CD4-positive, alpha-beta T cell treated with Interleukin-17A for 4 hours (primary cell): ENCODE measurements at regions not wholly inside any gene's neighbourhood (a gene's known extent, or its start where the extent isn't known, plus 50 kb on each side); places are given as distances from the start of the nearest gene placed in this dataset.
A peak's percentile ranks its signal among the peaks of the same experiment; 100 is the strongest.
"Not testable (repeated sequence)": the region's sequence is repeated elsewhere in the genome, so short reads cannot be mapped to it uniquely, and the experiment has no call there.

Experiments used
- DNase-seq: peaks from one replicate; pipeline ENCODE4 v3.0.0-alpha.2; 2020; ENCODE audit warnings: mixed read lengths

DNA sequence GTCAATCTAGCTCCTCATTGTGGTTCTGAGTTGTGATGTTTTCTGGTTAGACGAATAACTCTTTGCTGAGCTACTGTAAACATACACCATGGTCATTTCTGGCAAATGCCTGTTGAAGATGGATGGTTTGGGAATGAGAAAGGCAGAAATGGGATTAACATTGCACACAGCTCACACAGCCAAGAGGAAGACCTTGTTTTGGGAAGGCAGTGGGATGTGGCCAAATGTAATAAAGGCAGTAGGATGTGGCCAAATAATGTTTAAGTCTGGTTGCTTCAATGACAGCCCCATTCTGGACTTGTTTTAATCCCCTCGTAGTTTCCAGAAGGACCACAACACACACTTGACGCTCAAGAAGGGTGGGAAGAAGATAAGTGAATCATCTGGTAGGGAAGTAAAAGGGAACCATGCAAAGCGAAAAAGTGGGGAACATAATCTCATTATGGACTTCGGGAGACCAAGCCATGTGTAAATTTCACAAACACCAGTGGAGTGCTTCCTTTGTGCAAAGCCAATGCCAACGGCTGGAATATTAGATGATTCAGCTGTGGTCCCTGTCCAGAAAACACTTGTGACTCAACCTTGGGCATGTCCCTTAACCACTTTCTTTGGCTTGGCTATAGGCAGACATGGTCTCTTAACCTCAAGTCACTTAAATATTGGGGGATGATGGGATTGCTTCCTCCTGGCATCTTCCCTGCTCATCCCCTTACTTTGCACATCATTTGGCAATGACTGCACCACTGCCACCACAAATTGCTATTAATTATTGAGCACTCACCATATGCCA is 284.4 kb upstream of the CRY1 start:
- no peak for DNase-seq

DNA sequence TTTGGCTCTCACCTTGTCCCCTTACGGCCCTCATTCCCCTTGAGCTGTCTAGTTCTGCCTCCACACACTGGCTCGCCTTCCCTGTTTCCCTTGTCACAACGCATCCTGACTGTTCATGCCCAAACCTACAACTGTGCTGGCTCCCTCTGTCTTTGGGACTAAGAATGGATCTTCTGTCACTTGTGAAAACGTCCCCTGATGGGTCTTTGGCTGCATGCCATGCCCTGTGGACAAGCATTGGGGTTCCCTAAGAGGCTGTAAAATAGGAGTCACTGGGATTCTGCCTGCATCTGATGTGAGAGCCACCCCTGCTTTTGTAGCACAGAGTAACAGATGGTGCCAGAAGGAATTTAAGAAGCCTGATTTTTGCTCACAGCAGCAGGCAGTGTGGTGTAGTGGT is 285.3 kb upstream of the CRY1 start:
- no peak for DNase-seq

DNA sequence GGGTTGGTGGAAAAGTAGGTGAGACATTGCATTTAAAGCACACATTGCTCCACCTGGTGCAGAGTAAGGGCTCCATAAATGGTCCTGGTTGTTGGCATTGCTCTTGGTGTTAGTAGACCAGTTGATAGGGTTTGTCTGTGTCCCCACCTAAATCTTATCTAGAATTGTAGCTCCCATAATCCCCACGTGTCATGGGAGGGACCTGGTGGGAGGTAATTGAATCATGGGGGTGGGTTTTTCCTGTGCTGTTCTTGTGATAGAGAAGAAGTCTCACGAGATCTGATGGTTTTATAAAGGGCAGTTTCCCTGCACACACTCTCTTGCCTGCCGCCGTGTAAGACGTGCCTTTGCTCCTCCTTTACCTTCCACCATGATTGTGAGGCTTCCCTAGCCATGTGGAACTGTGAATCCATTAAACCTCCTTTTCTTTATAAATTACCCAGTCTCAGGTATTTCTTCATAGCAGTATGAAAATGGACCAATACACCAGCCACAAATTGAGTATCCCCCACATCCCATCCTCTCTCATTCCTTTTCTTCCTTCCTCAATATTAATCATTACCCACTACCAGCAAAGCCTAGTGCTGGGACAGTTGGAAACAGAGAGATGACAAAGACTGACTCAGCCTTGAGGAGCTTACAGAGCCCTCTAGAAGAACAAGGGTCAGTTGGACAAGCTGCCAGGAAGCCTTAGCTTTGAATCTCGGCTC is 285.9 kb upstream of the CRY1 start:
- DNase-seq: not testable (repeated sequence)

DNA sequence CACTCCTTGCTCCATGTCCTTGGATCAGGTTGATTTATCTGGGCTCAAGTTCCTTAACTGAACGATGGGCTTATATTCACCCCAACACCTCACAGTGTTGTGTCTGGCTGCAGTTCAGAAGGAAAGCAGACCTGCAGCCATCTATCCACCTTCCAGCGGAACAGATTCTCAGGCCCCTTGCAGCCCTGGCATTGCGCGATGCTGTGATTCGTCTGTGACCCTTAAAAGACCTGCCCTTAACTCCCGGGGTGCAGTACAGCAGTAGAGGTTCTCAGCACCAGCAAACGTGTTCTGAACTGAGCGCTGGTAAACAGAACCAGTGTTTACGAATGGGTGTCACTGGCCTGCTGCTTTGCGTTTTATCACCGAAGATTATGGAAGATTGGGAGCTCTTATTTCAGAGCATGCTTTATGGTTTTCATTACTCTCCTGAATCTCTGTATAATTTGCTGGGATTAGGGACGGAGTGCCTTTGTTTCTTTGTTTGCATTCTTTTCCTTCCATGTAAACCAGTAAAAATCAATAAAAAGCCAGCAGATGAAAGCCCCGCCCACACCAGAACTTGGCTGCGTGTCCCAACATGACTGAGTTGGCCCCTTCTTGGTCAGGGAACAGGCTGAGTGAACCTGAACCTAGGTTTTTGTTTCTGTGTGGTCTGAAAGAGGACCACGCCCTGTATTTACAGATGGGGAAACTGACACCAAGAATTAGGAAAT is 286.7 kb upstream of the CRY1 start:
- DNase-seq: no peak

DNA sequence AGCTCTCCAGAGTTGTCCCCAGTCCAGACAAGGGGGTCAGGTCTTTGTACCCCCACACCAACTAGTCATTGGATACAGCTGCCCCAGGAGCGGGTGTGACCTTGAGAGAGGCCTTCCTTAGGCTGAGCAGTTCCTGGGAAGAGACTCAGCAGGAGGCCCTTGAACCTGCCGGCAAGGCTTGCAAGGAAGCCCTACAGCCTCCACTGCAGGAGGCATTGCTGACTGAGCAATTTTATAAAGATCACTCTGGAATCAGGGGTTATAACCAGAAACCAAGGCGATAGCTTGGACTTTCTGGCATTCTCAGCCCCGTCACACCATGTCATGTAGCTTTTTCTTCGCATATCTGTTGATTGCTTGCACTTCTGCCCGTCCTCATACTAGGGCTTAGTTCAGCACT is 291.3 kb upstream of the CRY1 start:
- DNase-seq: no peak

DNA sequence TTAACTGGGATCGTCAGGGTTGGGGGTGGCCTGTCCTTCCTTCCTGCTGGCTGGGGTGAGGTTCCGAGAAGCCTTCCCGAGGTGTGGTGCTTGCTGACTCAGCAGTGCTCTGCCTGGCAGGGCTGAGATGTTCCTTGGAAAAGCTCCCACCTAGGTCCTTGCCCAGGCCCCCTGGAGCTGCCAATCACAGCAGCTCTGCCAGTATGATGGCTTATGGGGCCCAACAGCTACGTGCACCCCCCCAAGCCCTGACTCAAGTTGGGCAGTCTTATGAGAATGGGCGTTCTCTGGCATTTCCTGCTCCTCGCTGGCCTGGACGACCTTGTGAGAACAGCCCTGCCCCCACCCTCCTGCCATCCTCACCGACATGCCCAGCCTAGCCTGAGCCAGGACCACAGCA is 292.2 kb upstream of the CRY1 start:
- no peak for DNase-seq

DNA sequence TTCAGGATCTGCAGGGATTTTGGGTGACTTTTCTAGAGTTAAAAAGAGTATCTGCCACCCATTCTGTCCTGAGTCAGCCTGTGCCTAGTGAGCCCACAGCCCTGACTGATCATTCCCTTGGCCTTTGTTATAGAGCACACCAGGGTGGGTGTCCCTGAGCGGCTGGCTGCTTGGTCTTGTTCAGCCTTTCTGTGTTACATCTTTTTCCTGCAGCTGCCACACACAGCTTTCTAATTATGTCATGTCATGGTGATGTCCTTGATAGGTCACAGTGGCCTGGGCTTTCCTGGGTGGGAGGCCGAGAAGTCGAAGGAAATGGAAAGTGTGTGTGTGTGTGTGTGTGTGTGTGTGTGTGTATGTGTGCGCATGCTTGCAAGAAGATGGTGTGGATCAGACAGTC is 293.2 kb upstream of the CRY1 start:
- DNase-seq: no peak

DNA sequence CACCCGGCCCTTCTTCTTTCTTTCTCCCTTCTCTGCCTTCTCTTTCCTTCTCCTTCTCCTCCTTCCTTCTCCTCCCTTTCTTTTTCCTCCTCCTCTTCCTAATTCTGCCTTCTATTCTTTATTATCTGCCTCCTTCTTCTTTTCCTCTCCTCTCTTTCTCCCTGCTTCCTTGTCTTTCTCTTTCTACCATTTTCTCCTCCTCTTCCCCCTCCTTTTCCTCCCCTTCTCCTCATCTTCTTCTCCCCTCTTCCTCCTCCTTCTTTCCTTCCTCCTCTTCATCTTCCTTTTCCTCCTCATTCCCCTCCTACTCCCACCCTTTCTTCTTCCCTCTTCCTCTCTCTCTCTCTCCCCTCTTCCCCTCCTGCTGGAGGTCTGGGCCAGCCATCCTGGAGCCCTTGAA is 294.9 kb upstream of the CRY1 start:
- no peak for DNase-seq

DNA sequence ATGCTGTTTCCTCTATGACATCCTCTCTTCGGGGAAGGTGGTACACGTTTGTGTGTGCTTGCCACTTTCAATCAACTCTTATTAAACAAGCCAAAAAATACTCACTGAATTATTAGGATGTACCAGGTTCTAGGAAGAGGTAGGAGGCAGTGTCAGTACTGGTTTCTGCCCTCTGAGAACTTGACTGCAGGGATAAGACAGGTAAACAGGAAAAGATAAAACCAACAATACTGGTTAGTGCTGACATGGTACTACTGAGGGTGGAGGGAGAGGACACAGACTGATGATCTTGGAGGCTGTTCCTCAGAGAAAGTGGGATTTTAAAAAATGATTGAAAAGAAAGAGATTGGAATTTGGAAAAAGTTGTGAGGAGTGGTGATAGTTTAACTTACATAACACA is 295.2 kb upstream of the PWP1 start:
- no peak for DNase-seq

DNA sequence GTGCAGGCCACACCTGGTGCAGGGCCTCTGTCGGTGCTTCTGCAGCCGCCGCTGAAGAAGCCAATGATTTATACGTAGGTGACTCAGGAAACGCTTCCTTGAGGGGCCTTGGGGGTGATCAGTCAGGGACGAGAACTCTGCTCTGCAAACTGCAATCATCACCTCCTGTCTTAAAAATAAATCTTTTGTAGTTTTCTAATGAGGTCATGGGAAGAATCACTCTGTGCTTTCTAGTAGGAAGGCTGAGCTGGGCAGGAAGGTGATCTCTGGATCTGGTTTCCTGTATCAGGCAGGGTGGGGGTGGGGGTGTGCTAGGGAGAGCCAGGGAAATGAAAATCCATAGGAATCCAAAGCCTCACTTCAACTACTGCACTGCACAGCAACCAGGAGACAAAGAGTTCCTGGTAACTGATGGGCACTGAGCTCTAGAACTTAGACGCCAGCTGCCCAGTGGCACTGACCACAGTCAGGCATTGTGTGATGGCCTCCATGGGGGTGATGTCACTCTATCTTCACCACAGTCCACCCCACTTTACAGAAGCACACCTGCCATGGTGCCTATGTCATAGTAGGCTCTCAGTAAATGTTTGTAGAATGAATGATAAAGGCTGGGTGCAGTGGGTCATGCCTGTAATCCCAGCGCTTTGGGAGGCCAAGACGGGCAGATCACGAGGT is 292.4 kb upstream of the PWP1 start:
- DNase-seq: peak; percentile 45

DNA sequence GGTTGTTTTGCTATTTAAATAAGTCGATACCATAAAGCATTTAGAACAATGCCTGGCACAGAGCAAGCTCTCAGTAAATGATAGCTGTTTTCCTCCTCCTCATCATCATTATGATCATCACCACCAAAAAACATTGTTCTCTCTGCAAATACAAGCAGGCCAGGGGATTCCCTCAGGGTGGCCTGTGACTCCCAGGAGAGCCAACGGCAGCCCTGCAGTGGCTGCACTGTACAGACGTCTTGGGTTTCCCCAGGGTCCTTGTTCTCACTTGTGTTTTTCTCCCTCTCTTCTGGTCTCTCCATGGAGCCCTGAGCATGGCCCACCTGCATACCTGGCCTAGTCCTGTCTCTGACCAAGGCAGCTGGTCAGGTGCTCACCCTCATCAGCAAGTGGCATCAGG is 290.9 kb upstream of the PWP1 start:
- no peak for DNase-seq

DNA sequence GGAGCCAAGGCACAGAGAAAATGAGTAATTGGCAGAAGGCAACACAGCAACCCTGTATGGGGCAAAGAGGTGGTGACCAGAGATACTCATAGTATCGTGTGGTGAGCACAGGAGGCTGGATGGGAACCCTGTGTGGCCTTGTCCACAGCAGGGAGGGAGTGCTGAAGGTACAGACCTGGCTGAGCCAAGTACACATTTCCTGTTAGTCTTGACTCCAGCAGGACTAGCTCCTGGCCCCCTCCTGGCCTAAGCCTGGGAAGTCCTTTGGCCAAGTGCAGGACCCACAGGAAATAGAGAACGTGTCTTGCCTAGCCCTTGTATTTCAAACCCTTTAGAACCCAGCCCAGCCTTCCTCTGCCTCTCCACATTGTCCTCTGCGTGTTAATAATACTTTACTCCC is 289.8 kb upstream of the PWP1 start:
- no peak for DNase-seq

DNA sequence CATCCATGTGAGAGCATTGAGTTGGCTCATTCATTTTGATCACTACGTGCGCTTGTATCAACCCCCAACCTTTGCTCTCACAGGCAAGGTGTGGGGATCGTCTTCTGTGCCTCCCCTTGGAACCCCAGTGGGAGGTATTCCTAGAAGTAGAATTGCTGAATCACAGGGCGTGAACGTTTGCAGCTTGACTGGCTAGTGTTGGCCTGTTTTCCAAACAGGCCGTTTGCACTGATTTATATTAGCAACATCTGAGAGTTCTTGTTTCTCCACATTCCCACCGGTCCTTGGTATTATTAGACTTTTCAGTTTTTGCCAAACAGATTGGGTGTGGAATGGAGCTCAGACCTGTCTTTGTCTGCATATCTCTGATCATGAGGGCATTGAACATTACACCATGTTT is 288.6 kb upstream of the PWP1 start:
- no peak for DNase-seq

DNA sequence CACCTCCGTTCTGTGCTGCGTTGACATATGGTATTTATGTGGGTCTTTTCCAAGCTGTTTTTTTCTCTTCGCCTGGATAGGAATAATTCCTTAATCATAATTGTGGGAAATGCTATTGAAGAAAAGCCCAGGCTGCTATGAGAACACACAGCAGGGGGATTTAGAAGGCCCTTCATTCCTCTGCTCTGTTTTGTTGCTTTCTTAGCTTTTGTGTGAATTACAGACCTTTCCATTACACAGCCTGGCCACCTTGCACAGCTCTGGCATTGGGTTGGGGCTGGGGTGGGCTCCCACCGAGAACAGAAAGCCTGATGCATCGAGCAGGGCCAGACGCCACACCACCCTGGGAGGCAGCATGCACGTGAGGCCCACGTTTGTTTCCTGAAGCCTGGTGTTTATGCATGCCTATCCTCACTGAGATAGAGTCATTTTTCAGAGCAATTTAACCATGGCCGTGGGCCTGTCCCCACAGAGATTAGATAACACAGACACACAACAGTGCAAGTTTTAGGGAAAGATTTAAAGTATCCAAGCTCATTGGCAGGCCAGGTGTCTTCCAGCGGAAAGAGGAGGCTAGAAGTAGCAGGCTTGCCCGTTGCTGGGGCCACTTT is 287.6 kb upstream of the PWP1 start:
- no peak for DNase-seq

DNA sequence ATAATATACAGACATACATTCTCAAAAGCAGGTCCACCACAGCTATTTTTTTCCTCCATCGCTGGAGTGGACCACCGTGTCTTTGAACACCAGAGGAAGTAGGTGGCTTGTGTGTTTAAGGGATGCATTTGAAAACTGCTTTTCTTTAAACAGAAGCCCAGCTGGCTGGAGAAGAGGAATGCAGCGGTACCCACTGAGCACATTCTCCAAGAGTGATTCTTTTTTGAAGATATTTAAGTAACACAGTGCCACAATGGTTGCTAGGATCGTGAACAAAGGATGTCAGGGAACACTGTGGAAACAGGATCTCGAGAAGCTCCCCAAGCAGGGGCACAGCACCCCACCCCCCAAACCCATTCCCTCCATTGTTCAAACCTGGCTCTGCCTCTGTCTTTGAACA is 286.6 kb upstream of the PWP1 start:
- no peak for DNase-seq

DNA sequence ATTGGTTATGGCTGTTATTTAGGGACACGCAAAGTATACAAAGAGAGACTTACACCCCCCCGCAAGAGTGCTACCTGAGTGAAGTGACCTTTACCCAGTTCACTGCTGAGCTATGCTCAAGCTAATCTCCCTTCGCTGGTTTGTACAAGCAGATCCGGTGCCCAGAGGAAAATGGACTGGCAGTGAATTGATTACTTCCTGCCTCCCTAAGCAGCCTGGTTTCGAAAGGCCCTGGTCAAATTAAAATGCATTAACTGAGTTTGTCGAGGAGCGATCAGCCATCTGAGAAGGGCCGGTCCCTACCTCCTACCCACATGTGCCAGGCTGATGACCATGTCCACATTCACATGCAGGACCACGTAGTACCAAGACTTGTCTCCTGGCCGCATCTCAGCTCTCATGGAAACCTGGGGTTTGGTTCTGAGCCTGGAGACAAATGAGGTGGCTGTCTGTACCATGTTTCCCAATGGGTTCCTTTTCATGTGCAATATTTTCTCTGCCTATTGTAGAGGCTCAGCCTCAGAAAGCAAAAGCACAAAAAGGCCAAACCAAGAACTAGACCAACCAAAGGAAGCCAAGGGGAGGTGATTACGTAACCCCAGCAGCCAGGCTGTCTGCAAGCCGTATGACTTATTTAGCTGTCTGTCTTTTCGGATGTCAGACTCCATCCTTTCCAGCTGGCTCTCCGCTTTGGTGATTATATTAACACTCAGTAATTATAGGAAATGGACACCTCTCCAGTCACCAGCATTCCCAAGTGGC is 284.7 kb upstream of the PWP1 start:
- DNase-seq: peak; percentile 15

DNA sequence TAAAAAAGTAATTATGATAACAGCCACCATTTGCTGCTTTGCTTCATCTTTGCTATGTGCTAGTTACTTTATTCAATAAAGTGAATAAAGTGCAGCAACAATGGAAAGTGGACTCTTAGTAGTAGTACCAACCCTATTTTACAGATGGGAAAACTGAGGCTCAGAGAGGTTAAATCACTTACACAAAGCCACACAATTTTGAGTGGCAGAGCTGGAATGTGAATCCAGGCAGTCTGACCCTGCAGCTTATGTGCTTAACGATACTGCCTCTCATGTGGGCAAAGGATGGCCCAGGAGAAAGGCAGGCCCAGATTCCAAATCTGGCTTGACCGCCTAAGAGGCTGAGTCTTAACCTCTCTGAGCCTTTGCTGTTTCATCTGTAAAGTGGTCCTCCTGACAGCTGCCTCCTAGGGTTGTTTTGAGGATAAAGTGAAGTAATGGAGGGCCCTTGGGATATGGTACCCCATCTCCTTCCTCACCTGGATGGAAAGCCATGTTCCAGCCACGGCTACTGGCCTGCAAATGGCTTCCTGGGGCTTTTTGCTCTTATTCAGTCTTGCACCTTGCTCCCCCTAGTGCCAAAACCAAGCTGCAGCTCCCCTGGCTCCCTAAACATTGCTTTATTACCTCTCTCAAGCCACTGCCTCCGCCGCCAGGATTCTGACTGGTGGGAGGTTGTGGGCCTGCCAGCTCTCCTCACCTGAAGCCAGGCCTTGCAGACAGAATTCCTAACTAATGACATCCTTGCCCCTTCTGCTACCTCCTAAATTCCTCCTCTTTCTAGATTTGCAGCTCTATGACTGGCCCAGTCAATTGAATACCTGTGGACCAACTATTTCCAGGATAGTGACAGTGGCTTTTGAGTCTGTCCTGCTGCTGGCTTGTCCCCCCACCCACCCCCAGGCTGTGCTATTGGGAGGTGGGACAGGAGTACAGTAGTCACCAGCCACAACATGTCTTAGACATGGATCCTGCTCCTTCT is 283.3 kb upstream of the PWP1 start:
- DNase-seq: peak; percentile 72

DNA sequence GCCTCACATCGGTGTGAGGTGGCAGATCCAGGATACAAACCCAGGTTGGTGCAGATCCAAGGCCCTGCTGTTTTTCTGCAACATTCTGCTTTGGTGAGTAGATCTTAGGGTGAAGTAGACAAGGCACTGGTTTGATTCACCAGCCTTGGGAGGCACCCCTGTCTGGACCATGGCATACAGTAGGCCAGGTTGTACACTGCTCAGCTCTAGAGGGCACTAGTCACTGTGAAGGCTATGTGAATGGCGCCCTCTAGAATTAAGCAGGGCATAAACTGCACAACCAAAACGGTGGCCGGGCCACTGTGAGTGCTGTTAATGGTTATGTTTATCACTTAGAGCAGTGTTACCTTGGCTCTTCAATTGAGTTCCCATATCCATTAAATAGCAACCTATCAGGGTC is 280.6 kb upstream of the PWP1 start:
- DNase-seq: peak; percentile 20

DNA sequence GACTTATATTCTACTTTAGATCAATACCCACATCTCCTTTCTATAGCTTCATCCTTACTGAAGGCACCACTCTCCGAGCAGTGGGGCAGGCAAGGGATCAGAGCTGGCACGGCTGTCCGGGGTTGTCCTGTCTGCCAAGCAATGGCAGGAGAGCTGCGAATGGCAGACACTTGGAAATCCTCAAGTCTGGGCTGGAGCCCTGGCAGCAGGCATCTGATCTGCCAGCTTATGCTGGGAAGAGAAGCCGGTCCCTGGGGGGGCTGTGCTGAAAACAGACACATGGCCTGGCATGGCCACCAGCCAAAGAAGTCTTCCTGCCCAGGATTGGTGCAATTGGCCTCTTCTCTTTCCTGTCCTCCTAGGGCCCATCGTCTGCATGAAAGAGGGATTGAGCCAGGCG is 280.2 kb upstream of the PWP1 start:
- no peak for DNase-seq

DNA sequence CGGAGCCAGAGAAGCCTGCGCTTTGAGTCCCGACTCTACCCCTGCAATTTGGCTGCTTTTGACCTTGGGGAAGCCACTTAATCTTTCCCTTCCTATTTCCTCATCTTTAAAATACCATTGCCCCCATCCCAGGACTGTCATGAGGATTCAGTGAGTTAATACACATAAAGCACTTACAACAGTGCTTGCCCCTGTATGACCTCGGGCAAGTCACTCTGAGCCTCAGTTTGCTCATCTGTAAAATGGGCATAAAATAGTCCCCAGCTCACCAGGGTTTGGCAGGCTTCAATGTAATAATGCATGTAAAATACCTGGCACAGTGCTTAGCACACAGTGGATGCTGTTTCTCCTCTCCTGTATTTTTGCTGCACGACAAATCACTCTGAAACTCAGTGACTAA is 278.7 kb upstream of the PWP1 start:
- DNase-seq: no peak
